Suppressor macrophage (primary cell): ENCODE measurements at regions not wholly inside any gene's neighbourhood (a gene's known extent, or its start where the extent isn't known, plus 50 kb on each side); places are given as distances from the start of the nearest gene placed in this dataset.
"Not testable (repeated sequence)": the region's sequence is repeated elsewhere in the genome, so short reads cannot be mapped to it uniquely, and the experiment has no call there.

ENCODE experiments used
- DNase-seq, 4 experiments: peaks; one replicate each; pipeline ENCODE4 v3.0.0-alpha.2; 2020 to 2022

- no peak for DNase-seq
Measured at GRCh38 chr1:157209514-157209913, 71.3 kb upstream of the ETV3 start.

- not testable (repeated sequence) for DNase-seq
Measured at GRCh38 chr1:157205982-157206381, 67.8 kb upstream of the ETV3 start.

DNA sequence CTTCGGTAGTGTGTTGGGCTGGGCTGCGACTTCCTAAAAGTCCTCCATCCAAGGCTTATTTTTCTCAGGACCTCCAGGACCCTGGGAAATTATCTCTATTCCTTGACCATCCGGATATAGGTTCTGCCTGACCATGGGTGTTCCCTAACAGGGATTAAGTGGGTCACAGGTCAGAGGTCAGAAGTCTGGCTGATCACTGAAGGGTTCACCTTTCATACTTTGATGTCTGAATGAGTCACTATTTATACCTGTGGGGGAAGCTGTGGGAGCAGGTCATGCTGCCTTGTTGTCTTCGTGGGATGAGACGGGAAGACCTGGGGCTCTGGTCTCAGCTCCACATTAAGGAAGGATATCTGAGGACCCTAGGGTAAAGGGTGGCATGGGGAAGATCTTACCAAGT, 65.0 kb upstream of the ETV3 start:
- no peak for DNase-seq

- DNase-seq: no peak
Measured at GRCh38 chr1:157202331-157202730, 64.1 kb upstream of the ETV3 start.

- no peak for DNase-seq
Measured at GRCh38 chr1:157201767-157202166, 63.6 kb upstream of the ETV3 start.

- no peak for DNase-seq
Measured at GRCh38 chr1:157200451-157200850, 62.3 kb upstream of the ETV3 start.

GRCh38 chr1:157199421-157199755, 61.2 kb upstream of the ETV3 start:
- DNase-seq: no peak

DNA sequence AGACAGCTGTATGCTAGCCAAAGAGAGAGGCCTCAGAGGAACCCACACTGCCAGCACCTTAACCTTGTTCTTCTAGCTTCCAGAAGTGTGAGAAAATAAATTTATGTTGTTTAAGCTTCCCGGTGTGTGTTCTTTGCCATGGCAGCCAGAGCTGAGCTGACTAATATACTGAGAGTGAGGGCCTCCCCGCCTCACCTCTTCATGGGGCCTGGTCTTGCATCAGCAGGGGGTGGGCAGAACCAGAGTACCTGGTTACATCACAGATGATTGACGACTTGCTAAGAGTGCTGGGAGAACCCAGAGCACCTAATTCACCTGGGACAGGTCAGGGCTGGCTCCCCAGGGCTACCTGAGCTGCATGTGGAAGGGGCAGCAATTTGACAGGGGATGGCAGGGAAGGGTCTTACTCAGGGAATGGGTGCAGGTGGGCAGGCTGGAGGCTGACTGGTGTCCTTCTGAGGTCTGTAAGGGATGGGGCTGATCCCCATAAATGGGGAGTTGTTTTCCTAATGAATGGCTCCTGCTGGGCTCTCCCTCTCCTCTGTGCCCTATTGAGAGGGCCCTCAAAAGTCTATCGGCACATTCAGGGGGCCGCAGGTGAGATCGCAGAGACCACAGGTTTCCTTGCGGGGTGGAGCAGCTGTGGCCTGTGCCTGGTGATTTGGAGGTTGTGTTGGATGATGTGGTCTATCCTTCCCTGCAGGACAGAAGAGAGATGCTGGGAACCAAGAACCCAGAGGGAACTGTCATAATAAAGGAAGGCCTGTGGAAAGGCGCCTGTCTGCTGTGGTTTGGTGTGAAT, 60.6 kb upstream of the ETV3 start:
- no peak for DNase-seq

DNA sequence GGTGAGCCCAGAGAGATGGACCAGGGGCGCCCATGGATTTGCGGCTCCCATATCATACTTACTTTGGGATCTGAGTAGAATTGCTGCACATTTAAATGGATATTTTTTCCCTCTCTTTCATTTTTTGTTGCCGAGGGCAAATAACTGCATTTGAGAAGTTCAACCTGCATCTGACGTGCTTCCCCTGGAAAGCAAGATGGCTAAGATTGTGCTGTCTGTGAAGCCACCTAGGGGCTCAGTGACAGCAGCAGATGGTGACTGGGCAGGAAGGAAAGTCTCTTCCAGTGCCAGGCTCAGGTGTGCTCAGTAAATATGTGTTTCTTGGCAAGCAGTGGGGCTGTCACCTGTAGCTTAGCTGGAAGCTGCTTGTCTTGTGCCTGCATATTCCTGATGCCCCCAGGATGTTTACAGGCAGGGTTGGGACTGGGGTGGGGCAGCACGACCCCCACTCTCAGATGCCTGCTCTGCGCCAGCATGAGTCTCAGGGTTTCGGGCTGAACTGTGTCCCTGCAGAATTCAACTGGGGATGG, 59.8 kb upstream of the ETV3 start:
- no peak for DNase-seq

DNA sequence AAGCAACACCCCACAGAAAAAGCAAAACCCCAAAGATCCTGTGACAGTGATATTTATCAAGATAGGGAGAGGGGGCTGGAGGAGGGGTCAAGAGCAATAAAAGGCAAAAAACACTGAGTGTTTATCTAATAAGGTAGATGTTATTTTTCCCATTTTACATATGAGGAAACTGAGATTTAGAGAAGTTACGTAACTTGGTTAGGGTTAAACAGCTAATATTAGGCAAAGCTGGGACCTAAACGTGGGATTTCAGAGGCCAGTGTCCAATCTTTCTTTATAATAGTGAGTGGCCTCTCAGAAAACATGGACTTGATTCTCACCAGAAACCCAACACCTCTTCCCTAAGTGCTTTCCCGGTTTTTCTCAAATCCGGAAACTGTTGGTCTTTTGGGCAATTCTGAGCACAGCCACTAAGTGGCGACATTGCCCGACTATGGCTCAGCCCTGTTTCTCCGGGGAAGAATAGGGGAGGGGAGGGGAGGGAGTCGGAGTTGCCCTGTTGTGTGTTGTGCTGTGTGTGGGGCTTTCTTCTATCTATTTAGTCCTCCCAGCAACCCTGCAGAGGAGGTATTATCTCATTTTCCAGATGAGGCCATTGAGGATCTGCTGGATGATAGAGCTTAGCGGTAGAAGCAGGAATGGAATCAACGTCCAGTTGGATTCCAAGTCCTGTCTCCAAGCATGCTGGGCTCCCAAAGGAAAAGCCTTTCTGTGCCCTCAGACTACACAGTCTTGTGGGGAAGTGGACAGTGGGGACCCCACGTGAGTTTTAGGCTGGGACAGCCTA, 58.7 kb upstream of the ETV3 start:
- DNase-seq: peak in 3 of 4 experiments; percentile 11 to 25 (median 19)

GRCh38 chr1:157196245-157196543, 58.0 kb upstream of the ETV3 start:
- no peak for DNase-seq

DNA sequence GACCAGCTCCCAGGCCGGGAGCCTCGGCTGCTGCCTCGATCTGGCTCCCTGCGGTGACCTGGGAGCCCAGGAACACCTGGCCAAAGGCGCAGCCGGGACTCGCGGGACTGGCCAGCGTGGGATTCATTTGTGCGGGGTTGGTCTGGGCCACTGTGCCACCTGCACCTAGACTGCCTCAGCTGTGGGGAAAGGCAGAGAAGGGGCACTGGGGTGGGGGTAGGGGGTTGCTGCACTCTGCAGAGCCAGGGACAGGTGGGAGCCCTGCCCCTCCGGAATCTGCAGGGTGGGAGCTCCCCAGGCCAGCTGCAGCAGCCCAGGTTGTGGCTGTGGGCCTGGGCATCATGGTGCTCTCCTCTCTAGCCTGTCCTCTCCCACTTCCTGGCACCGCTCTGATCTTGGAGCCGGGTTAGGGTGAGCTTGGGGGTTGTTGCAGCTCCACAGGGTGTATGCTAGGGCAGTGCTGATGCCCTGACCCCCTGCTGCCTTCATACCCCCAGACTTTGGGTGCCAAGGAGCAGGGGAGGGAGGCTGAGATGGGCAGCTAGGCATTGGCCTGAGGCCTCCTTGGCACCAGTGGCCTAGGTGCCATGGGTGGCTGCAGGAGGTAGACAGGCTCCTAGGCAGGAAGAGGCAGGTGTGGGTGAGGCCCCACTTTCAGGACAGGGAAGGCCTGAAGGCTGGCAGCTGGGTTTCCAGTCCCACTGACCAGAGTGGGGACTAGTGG, 57.5 kb upstream of the ETV3 start:
- DNase-seq: no peak

- DNase-seq: no peak
Measured at GRCh38 chr1:157194731-157195520, 56.7 kb upstream of the ETV3 start.

DNA sequence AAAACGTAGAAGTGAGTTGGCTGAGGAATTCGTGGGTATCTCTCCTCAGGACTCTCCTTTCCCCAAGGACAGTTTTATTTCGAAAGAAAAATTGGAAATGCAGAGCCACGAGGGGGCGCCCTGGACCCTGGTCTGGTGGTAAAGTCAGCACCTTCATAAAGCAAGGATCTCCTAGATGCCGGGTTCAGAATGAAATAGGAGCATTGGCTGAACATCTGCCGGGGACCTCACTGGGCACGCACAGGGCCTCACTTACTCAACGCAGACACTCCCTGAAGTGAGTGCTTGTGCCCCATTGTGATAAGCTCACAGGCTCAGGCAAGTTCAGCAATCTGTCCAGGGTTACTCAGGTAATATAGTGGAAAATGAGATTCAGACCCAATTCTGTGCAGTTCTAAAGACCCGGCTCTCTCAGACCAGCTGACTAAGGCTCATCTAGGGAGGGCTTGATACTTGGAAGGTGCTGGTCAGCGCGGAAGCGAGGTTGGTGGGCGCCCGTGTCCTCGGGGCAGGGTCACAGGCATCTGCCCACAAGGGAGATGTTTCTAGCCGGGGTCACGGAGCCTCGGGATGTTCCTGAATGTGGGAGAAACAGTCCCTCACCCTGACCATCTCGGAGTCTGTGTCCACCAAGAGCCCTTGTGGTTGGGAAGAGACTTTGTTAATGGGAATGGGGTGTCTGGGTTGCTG, 55.7 kb upstream of the ETV3 start:
- DNase-seq: peak; percentile 65 to 85 (median 81)

- no peak for DNase-seq
Measured at GRCh38 chr1:157193219-157193618, 55.0 kb upstream of the ETV3 start.

DNA sequence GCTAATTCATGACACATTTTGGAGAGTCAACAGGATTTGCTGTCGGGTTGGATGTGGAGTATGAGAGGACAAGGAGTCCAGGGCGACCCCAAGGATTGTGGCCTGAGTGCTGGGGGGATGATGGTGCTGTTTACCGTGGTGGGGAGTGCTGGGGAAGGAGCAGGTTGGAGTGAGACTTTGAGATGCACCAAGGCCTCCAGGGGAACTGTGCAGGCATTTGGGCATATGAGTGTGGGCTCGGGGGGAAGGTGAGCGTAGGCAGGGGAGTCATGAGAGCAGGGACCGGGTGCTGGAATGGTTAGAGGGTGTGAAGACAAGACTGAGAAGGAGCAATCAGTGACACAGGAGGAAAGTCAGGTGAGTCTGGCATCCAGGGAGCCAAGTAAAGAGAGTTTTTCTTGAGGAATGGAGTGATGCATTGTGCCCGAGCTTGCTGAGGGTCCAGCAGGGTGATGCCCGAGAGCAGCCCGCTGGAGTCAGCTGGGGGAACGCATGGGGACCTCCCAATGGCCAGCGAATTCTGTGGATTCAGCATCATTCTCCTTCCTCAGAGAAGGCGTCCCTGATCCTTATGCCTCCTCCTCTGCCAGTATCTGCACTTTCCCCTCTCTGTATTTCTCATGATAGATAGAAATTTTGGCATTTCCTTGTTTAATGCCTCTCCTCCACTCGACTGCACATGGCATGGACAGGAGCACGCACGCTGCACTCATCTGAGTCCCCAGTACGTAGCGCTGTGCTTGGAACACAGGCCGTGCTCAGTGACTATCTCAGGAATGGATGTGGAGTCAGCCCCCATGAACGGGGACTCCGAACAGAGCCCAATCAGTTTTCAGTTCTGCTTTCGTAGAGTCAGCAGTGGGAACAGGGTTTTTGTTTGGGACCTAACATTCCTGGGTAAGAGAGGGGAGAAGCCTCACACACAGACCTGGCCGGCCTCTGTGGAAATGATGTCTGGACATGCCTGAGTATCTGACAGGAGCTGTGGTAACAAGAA, 52.1 kb upstream of the ETV3 start:
- no peak for DNase-seq

GRCh38 chr1:157189096-157189495, 50.9 kb upstream of the ETV3 start:
- no peak for DNase-seq
